COLO668 (cell line): ENCODE measurements at regions not wholly inside any gene's neighbourhood (a gene's known extent, or its start where the extent isn't known, plus 50 kb on each side); places are given as distances from the start of the nearest gene placed in this dataset.

Experiments used
- DNase-seq: peaks from one replicate; lab custom pipeline; 2025; ENCODE audit not compliant: unreplicated experiment; lab: John Stamatoyannopoulos, UW

DNA sequence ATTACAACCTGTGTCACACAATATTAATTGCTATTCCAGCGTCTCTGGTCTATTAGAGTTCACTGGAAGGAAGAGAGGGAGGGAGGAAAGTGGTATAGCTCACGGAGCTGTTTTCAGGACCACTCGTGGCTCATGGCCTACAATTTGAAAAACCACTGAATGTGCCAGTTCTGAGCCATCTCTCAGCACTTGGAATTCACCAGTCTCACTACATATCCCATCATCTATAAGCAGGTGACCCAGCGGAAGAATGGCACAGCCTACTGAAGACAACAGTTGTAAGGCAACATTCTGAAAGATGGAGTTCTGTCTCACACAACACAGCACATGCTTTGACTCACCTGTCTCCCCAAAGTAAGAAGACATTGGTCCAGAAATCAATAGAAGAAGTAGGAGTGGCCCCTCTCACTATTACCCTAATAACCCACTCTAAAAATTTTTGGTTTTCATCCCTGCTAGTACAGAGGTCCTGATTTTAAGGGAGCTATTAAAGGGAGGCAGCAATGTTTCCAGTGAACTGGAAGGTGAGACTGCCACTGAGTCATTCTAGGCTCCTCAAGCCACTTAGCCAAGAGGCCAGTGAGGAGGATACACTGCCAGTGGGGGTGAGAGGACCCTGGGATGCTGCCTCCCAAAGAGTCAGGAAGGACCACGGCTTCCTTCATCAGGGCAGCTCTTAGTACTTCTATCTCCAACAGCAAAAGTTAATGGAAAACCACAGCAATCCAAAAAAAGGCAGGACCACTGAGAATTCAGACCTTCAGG, 50.0 kb upstream of the DOCK9 start:
- DNase-seq, result no peak

DNA sequence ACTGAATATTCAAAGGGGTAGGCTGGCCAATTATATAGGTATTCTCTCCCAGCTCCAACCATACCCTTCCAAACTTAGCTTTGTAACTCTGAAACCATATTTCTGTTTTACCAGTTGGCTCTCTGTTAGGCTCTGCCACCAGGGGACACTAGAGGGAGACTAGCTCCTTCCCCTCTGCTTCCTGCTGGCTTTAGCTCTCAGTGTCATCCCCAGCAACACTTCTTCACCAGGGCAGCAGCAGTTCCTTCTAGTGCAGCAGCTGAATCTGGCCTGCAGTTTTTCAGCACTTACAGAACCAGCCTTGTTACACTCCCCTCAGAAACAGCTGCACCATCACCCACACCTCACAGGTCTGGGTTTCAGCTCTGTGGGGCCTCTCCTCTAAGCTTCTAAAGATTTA, 51.0 kb upstream of the DOCK9 start:
- DNase-seq, result peak; percentile 49

DNA sequence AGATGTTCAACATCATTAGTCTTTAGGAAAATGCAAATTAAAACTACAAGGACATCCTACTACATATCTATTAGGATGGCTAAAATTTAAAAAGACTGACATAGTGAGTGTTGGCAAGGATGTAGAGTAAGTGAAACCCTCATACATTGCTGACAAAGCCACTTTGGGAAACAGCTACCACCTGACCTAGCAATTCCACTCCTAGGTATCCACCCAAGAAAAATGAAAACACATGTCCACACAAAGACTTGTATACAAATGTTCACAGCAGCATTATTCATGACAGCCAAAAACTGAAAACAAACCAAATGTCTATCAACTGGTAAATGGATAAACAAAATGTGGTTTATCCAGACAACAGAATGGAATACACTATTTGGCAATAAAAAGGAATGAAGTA, 51.7 kb upstream of the DOCK9 start:
- DNase-seq, result no peak

DNA sequence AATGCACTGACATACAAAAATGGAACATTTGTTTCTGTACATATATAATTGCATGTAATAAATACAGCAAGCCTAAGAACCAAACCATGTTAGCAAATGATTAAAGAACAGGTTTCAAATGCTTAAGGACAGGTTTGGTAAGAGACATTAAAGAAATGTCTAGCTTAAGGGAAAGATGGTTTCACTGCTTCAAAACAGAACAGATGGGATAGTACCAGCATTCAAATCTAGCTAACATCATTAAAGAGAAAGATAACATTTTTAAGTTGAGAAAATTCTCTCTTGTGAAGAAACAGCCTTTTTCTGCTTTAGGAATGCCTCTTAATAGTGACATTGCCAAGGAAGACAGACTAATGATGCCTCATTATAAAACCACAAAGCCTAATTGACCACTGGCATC, 52.5 kb upstream of the DOCK9 start:
- DNase-seq, result no peak

DNA sequence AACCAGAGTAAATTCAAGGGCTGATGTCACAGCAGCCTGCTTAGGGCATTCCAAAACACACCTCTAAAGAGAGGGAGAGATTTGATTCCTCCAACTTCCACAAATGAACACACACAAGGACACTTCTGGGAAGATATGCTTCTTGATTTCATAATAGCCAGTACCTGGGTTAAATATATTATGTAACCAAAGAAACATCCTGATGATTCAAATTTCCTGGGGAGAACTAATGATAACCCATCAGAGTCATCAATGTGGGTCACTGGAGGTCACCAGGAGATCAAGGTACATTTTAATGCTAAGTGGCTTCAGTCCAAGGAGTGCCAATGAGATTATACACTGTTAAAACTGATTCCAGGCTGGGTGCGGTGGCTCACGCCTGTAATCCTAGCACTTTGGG, 54.0 kb upstream of the DOCK9 start:
- DNase-seq, result no peak

DNA sequence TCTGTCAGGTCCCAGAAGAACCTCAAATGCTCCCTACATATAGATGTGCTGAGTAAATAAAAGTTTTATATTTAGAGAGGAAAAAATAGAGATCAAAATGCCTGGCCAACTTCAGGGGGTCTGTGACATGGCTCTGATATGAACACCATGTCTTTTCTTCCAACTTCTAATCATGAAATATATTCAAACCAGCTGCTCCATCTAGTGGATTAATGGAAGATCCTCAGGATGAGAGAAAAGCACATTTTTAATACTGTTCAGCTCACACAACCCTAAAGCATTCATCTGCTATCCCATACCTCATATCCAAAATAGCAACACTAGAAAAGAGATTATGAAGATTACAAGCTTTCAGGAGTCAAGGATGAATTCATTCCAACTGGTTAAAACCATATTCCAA, 56.0 kb upstream of the DOCK9 start:
- no peak for DNase-seq

DNA sequence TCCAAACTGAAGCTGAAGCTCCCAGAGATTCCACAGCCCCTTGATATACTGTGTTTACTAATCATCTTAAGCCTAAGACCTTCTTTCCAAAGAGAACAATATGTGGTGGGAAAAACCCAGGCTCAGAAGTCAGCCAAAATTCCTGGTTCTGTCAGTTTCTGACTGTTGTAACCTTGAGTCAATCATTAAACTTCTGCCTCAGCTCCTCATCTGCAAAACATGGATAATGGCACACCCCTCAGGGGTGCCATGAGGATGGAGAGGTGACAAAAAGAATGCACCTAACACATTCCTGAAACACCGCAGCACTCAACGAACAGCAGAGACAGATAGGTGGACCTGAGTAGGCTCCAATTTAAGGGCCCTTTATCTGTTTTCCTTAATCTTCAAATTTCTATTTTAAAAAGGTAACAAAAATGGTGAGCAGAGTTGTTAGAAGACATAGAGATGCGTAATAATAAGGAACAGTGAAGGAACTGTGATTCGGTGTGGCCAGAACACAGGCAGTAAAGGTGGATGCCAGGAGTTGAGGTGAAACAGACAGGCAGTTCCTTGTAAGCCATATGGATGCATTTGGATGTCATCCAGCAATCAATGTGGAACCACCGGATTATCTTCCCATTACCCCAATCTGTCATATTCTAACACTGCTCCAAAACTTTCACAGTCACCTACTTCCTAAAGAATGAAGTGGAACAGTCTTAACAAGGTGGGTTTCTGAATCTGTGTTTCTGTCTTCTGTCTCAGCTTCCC, 56.6 kb upstream of the DOCK9 start:
- no peak for DNase-seq

DNA sequence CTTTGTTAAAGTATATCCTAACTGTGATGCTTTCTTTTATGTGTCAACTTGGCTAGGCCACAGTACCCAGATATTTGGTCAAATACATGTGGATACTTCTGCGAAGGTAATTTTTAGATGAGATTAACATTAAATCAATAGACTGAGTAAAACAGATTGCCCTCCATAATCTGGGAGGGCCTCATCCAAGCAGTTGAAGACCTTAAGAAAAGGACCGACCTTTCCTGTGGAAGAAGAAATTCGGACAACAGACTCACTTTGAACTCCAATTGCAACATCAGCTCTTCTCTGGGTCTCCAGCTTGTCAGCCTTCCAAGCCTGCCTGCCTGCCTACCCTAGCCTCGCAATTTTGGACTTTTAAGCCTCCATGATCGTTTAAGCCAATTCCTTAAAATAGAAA, 57.9 kb upstream of the DOCK9 start:
- no peak for DNase-seq

DNA sequence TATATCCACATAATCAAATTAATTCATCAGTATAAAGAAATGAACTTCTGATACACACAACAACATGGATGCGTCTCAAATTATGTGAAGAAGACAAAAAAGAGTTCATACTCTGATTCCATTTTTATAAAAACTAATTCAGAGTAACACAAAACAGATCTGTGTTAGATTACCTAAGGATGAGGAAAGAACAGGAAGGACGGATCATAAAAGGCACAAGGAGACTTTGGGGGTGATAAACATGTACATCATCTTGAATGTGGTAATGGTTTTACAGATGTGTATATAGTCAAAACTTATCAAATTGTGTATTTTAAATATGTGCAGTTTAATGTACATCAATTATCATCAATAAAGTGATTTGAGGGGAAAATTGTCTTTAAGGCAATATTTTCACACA, 59.9 kb upstream of the DOCK9 start:
- DNase-seq, result no peak

DNA sequence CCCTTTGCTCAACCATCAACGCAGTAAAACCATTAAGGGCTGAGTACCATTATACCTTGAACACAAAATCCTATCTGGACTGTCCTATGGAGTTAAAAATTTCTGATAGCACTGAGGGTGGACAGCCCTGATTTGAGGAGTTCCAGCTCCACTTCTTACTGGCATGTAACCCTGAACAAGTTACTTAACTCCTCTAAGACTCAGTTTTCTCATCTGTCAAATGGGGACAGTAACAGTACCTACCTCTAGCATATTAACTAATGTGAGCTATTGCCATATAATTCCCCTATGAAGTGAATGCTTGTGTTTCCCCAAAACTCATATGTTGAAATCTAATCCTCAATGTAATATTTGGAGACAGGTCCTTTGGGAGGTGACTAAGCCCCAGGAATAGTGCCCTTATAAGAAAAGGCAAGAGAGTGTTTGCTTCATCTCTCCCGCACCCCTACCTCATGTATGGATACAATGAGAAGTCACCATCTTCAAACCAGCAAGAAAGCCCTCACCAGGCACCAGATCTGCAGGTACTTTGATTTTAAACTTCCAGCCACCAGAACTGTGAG, 61.9 kb upstream of the DOCK9 start:
- DNase-seq, result no peak

DNA sequence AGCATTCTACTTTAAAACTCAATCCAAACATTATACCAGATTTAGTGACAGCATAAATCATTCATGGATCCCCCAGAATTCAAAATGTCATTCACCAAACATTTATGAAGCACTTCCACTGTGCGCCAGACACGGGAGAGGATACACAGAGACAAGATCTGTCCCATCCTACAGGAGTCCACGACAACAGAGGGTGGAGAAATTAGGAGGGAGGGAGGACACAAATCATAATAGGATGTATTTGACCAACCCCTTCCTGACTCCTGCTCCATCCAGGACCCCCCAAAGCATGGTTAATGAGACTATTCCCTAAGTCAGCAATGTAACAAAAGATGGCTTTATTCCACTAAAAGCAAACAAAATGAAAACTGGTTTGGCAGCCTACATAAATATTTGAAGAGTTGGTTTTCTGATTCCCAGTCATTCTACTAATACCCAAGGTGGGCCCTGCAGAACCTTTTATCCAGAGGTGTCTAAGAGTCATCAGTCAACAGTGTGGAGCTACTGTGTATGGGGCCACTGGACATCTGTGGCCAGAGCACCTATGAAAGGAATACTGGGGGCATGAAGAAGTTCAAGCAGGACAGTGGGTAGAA, 62.8 kb upstream of the DOCK9 start:
- peak; percentile 70 for DNase-seq

DNA sequence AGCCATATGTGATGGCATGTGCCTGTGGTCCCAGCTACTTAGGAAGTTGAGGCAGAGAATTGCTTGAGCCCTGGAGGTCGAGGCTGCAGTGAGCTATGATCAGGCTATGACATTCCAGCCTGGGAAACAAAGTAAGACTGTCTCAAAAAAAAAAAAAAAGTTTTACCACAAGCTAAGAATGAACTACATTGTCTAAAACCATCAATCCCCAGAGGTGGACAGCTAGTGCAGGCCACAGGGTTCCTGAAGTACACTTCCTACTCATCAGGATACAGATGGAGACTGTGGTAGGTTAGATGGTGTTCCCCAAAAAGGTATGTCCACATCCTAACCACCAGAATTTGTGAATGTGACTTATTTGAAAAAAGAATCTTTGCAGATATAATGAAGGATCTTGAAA, 63.5 kb upstream of the DOCK9 start:
- DNase-seq, result no peak

DNA sequence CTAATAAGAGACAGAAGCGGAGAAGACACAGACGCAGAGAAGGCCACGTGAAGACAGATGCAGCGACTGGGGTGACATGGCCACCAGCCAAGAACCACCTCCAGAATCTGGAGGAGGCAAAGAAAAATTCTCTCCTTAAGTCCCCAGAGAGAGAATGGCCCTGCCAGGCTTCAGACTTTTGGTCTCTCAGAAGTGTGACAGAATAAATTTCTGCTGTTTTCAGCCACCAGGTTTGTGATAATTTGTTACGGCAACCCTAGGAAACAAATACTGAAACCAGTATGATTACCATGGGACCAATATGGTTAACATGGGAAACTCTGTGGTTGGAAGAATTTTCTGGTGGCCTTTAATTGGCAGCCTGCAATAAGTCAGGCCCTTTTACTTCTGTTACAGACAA, 63.9 kb upstream of the DOCK9 start:
- DNase-seq, result no peak

DNA sequence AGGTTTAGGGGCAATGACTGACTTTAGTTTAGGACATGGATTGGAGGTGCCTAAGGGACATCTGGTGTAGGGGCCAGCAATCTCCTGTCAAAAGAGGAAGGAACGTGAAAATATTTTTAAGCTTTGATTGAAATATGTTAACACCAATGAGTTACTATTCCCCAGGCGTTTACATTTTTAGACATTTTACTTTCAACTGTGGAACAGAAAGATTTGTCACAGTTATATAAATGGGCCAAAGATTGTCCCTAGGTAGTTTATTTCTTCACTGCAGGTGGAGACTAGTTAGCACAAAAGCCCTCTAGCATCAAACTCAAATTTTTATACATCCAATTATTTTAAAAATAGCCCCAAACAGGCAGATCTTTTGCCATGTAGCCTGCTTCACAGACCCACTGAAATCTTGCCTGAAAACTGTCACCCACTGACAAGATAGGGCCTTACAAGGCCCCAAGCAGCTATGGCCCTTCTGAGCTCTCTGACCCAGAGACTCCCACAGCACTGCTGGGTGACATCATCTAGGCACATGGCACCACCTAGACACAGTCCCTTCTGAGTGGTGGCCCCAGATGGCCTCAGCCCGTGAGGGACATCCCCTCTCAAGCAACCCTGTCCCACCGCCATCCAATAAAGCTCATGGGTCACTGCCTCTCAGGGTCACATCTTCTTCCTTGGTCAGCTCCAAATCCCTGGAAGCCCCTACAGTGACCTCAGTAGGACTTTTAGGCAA, 64.8 kb upstream of the DOCK9 start:
- no peak for DNase-seq

DNA sequence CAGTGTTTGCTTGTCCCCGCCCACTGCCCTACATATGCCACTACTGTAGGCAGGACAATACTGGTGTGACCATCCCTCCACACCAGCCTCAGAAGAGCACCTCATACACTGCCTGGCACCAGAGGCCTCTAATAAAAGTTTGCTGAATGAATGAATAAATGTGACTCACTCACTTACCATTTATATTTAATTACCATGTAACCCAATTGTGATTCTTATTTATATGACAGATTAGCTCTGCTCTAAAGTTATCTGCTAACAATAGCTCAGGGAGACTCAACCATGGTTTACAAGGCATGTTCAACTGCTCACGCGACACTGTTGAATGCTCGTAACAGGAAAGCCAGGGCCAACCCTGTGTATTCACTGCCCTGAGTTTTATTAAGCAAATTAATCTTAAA, 66.0 kb upstream of the DOCK9 start:
- no peak for DNase-seq

DNA sequence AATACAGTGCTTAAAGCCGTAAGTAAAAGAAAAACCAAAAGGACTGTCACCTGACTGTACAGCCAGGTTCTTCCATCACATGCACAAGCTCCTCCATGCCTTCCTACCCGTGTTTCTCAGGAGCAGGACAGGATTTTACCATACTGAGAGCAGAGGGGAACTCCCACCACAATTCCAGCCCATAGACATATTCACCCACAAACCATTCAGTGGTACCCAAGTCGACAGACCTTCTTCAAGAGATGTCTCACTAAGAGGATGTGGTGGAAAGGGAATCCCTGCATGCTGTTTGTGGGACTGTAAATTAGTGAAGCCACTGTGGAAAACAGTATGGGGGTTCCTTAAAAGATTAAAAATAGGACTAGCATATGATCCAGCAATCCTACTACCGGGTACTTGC, 66.9 kb upstream of the DOCK9 start:
- DNase-seq, result no peak

DNA sequence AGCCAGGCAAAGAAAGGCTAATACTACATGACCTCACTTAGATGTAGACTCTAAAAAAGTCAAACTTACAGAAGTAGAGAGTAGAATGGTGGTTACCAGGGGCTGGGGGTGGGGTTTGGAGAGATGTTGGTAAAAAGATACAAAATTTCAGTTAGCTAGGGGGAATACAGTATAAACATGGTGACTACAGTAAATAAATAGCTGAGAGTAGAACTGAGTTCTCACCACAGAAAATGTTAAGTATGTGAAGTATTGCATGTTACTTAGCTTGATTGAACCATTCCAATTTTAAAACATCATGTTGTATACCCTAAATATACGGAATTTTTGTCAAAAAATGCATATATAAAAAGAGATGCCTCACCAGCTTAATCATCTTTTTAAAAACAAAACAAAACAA, 67.5 kb upstream of the DOCK9 start:
- DNase-seq, result no peak

DNA sequence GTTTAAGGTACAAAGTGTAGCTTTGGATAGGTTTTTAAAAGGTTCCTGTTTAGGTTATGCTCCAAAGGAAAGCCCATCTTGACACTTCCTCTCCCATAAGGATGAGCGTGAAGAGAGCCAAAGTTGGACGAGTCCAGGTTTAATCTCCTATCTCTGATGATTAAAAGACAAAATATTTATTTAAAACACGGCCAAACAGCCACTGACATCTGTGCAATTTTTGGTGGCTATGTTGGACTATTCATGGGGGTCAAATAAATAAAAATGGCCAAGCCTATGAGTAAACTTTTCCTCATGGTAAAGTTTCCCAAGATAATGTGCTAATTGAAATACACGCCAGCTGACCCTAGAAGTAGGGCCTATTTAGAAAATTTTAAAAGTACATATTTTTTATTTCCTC, 69.0 kb upstream of the DOCK9 start:
- no peak for DNase-seq

DNA sequence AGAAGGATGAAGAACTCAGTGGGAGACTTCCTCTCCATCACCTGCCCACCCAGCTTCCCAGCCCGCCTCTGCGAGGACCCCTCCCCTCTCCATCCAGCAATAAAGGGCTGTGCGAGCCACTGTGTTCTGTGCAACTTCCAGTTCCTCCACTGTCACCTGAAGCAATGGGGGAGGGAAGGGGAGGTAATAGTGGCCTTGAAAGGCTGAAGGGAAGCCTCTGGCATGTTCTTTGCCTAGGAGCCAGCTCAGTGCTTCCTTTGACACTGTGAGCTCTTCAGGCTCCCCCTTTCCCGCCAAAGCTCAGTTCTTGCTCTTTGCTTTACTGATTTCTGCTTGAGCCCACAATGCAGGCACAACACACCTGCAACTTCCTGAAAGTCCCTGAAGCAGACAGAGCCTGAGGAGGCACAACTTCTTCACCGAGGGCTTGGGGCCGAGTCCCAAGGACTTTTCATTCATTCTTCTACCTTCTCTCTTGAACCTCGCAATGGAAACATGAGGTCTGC, 73.2 kb upstream of the DOCK9 start:
- DNase-seq, result no peak

DNA sequence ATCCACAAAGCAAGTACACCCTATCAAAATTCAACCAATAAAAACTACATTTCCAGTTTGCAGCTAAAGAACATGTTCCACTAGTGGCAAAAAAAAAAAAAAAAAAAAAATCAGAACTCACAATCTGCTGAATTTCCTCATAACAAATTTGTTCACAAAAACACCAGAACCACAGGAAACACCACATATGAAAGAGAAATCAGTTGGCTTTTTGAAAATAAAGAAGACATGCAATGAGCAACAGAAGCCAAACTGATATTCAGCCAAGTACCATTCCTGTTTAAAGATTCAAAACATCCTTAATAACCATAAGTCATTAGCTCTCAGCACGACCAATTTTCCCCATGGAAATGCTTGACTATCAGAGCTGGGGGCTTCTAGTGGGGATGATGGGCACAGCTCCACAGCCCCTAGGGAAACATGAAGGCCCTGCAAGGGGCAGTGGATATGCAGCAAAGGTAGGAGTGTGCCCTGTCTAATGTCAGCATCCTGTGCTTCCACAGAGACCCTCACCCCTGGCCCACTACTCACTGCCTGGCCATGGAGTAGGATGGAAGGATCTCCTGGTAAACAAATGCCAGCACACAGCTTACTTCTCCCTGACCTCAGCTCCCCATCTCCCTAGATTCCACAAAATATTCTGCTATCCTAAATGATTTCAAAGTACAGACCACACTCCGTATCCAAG, 74.0 kb upstream of the DOCK9 start:
- no peak for DNase-seq
